GM18508 (cell line): ENCODE measurements at regions not wholly inside any gene's neighbourhood (a gene's known extent, or its start where the extent isn't known, plus 50 kb on each side); places are given as distances from the start of the nearest gene placed in this dataset.
"Not testable (repeated sequence)": the region's sequence is repeated elsewhere in the genome, so short reads cannot be mapped to it uniquely, and the experiment has no call there.

Experiments
- ATAC-seq: cut with Tn5 transposase; IDR thresholded peaks from one replicate; pipeline ENCODE4 v1.9.1; 2021; ENCODE audit warnings: moderate number of reproducible peaks; ENCODE audit not compliant: insufficient read depth, unreplicated experiment

DNA sequence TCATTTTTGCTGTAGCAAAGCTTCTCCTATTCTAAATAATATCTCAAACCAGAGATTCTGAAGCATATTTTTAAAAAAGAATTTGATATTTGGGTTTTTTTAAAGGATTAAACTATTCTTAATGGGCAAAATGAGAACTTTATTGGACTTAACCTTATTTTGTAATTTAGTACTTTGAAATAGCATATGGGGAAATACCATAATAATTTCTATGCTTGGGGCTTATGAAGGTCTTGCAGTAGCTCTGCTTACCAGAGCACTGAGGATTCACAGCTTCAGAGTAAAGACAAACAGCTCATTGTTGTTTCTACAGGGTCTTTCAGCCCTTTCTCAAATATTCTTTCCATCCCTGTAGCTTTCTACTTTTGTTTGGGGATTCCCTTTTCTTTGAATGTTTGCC lies 111.2 kb upstream of the ZNF648 start:
- ATAC-seq, result no peak

DNA sequence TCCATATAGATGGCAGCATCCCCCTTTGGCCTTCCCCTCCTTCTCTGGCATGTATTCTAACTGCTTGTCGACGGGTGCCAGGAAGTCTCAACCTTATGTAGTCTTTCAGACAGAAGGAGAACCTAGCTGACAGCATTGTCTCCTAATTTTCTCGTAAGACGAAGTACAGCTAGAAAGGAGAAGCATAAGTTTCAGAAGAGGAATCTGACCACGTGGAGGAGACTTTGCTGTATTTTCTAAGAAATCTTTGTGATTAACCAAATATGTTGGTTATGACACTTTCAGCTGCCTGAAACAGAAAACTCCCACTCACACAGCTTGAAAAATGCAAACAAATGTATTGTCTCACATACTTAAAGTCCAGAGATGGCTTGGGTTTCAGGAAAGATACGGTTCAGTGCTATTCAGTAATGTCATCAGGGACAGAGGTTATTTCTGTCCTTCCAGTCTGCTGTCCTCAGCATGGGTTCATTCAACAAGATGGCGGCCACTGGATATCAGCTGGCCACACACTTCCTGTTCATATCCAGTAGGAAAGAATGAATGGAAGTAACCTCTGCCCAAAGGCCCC lies 109.5 kb upstream of the ZNF648 start:
- ATAC-seq, result no peak

DNA sequence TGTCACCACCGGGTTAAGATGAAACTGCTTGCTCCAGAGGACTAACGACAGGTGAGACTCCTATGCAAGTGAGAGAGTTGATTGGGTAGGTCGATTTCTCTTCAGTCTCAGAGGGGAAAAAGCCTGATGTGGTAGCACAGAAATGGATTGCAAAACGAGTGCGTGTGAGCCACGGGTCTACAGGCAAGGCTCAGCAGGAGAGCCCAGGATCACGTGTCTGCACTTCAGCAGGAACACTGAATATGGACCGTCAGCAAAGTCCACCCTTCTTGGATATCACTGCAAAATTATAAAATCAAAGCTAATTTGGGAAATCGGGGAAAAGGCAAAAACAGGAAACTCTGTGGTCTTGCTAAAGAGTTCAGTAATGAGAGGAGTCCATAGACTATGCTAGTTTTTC lies 107.7 kb upstream of the ZNF648 start:
- no peak for ATAC-seq

DNA sequence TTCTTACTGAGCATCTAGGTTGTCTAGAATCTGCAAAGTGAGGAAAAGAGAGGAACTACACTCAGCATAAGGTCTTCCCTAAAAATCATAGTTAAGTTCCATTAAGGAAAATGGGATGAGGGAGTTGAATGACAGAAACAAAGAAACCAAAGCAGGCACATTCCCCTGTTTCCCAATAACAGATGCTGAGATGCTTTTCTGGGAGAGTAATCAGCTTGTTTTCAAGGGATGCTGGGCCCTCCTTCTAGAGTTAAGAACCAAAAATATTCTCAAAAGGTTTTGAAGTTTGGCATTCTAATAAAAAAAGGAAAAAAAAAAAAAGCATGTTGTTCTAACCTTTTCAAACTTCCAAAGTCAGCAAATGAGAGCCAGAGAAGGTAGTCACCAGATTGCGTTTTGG lies 105.2 kb upstream of the ZNF648 start:
- ATAC-seq, result no peak

DNA sequence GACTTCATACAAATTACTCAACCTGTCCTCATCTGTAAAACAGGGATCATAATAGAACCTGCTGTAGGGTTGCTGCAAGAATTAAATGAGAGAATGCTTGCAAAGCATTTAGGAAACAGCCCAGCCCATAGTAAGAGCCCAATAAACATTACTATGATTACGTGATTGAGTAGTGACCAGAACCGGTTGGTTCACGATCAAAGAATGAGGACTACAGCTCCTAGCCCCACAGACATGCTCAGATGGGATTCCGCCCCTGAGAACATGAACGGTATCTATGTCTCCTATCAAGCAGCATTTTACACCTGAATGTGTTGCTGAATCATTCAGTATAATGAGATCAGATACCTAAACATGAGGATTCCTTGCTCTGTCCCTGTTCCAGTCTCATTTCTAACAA lies 104.8 kb upstream of the ZNF648 start:
- ATAC-seq, result no peak

DNA sequence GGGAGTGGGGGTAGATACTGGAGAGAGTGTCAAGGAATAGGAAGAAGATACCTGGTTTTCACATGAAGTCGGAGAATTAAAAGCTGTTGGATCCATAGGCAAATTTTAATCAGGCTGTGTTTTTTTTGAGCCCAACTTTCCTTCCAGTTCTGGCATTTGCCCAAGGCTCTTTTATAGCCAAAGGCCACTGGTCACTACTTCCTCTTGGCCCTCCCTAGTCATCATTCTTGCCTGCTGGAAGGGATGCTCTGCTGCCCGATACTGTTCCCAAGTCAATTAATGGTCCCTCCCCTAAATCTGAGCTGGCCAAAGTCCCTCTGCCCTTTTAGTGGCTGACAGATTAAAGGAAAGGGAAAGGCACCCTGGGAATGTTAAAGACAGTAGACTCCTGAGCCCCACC lies 102.8 kb upstream of the ZNF648 start:
- no peak for ATAC-seq

DNA sequence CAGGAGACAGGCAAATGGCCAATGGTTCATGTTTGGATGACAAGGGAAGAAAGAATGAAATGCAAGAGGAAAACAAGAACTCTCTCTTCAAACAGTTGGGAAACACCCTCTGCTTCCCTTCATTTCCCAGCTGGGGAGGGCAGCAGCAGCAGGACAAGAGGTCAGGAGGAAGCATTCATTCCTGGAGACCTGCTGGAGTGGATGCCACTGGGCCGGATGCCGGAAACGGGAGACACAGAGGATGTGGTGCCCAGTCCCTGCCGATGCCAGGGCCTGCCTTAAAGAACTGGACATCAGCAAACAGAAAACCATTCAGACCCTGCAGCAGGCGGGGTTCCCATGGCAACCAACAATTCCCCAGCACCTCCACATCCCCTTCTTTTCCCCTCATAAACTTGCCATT lies 102.3 kb upstream of the ZNF648 start:
- ATAC-seq, result no peak

DNA sequence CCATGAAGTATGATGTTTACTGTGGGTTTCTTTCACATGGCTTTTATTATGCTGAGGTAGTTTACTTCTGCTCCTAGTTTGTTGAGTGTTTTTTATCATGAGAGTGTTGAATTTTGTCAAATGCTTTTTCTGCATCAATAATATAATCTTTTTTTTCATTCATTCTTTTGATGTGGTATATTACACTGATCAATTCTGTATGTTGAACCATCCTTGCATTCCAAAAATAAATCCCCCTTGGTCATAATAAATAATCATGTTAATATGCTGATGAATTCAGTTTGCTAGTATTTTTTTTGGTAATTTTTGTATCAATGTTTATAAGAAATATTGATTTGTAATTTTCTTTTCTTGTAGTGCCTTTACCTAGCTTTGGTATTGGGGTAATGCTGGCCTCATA lies 97.9 kb upstream of the ZNF648 start:
- ATAC-seq, result no peak

DNA sequence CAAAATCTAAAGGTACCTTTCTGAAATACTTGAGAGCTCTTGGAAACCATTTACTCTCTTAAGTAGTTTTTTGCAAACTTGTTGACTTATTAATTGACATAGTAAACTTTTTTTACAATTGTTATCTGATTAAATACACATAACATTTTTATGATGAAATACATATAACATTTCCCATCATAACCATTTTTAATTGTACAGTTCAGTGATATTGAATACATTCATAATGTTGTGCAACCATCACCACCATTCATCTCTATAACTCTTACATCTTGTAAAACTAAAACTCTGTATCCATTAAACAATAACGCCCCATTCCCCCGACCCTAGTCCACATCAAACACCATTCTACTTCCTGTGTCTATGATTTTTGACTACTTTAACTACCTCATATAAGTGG lies 95.7 kb upstream of the ZNF648 start:
- ATAC-seq, result no peak

DNA sequence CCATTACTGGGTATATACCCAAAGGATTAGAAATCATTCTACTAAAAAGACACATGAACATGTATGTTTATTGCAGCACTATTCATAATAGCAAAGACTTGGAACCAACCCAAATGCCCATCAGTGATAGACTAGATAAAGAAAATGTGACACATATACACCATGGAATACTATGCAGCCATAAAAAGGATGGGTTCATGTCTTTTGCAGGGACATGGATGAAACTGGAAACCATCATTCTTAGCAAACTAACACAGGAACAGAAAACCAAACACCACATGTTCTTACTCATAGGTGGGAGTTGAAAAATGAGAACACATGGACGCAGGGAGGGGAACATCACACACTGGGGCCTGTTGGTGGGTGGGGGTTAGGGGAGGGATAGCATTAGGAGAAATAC lies 92.9 kb upstream of the ZNF648 start:
- ATAC-seq, result not testable (repeated sequence)

DNA sequence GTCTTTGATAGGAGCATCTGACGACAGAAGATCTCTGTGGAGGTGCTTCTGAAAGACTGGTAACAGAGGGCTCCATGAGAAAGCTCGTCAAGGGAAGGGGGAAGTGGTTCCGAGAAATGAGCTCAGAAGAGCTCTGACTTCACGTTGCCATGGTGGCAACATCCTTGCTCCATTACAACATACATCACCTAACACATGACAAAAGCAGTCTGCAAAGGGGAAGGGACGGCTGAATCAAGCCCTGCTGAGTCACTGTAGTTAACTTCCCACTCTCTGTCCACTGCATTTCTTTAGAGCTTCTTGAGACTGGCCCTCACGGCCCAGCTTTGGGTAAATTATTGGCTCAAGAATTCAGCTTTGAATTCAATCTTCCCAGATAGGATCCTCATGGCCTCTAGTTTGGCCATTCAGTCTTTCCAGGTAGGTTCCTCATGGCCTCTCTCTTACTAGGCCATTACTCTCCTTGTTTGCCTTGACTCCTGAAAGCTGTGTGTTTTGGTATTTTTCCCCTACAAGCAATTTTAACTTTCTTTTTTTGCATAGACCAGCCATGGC lies 88.0 kb upstream of the ZNF648 start:
- no peak for ATAC-seq

DNA sequence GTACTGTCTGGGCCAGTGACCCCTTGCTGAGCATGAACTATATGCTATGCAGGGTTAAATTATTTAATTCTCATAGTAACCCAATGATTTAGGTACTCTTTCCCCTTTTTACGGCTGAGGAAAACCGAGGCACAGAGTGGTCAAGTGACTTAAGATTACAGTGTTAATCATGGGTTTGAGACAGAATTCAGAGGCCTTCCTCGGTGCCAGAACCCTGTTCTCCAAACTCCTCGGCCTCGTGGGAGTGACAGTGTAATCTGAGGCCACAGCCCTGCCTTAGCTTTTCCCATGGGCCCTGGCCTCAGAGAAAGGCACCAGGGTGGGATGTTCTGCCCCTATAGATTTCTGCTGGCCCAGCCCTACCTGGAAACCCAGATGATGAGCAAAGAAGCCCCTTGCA lies 86.4 kb upstream of the ZNF648 start:
- ATAC-seq, result no peak

DNA sequence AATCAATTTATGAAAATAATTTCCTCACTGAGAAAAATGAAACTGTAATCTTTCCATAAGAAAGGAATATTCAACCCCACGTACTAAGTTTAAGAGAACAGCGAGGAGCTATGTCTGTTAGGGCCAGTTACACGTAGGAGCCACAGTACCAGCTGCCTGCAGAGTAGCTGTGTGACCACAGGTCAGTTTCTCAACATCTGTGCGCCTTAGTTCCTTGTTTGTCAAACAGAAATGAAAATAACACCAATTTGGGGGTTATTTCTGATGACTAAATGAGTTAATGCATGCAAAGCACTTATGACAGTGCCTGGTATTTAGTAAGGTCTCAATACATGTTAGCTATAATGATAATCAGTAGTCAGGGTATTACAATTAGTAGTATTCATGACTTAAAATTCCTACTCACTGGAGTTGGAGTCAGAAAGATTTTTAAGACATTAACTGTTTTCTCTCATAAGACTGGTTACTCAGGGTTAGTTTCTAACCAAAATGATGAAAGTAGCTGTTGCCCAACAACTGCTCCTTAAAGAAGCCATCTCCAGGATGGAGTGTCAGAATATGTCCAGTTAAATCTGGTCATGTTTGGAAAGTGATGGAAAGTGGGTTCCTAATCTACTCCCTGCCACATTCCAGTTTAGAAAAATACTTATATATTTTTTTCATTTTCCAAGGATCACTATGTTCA lies 85.8 kb upstream of the ZNF648 start:
- ATAC-seq, result peak; percentile 84

DNA sequence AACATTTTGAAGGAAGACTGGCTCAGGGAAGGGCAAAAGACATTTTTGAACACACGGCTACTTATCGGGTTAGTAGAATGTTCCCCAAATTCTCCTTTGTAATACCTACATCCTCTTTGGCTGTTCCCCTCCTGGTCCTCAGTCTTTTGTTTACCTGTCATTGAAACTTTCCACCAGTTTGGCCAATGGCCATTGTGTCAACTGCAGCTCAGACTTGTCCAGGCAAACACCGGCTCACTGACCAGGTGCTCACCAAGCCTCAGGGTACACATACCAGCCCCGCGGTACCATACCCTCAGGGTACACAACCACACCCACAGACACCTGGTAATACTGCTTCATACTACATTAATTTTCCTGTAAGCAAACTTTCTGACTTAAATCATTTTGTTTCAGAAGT lies 84.8 kb upstream of the ZNF648 start:
- ATAC-seq, result no peak

DNA sequence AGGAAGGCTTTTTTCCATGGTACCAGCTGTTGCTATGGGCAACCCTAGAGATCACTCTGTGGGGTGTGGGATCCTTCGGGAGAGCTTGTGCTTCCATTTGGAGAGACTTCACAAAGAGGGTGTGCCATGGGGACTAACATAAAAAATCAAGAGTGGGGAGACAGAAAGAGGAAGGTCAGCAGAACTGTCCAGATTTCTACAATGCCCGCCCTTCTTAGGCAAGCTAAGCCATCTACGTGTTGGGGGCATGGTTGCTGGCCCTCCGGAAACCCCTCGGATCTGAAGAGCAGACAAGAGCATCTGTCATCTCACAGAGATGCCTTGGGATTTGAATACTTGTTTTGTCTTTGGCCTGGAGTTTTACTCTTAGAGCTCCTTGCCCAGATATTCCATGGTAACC lies 83.9 kb upstream of the ZNF648 start:
- ATAC-seq, result no peak

DNA sequence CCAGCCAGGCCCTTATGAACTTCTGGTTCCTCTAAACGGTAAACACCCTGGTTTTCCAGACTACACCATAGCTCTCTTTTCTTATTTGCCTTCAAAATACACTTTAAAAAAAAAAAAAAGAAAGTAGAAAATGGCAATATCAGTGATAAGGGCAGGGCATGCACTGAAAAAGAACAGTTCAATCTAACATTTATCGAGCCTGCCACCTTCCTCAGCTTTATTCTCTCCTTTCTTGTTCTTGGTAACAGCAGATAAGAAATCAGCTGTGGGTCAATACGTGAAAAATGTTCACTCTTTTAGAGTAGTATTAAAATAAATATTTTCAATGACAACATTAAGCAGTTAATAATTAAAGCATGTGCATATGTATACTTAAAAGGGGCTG lies 83.1 kb upstream of the ZNF648 start:
- ATAC-seq, result no peak

DNA sequence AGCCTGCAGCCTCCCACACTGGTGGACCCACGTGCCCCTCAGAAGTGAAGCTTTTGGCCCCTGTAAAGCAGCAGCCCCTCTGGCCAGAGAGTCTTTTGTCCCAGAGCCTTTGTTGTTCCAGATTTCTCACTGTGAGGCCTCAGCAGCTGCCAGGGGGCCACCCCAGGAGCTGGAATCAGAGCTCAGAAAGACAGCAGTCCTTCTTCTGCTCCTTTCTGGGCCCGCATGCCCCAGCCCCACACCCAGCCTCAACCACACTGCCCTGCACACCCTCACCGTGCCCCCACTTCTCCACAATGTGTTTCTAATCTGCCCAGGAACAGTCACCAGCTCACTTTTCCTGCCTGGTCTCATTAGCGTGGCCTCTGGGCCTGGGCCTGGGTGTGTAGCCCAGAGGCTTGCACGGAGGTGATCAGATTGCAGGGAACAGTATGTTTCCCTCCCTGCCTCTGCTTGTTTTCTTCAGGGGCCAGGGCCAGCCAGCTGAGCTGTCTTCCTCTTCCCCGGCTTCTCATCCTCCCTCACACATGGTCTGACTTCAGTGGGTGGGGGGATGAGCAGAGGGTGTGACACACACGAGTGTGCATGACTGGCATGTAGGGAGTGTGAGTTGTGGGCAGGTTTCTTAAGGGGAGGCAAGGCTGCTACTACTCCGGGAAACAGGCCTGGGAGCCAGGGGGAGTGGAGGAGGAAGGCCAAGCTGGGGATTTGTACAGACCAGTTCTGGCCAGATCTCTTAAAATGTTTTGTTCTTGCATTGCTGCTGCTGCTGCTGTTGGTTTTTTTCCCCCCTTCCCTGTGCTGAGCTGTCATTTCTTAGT lies 82.5 kb upstream of the ZNF648 start:
- no peak for ATAC-seq

DNA sequence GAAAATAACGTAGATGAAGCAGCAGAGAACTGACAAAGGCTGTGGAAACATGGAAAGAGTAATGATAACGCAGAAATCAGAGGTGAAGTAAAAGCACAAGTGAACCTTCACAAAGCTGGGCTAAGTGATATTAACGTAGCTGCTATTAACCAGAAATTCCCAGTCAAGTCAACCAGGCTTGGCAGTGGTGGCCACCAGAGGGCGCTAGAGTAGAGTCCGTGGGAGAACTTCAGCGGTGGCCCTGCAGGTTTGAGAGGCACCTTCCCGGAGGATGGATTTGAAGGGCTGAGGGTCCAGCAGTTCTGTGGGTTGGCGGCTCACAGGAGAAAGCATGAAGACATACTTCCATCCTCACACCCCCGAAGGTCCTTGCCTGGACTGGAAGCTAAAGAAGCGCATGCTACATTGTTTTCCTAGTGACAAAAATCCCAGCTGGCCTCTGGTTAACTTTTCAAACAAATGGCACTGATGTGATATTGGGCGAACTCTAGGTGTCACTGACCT lies 81.7 kb upstream of the ZNF648 start:
- ATAC-seq, result no peak

DNA sequence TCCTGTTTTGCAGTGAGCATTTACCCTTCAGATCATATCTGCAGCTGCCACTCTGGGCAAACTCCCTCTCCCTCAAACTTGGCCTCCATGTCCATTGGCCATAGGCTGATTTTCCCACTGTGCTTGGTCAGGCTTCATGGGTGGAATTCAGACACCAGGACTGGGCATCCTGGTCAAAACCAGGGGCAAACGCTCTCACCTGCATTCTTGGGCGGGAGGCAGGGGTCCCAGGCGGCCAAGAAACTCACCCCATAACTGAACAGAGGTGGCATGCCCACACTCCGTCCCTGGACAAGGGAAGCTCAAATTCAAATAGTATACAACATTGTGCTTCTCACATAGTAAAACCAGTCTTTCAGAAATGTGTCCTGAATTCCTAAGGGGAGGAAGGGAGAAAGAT lies 81.1 kb upstream of the ZNF648 start:
- no peak for ATAC-seq

DNA sequence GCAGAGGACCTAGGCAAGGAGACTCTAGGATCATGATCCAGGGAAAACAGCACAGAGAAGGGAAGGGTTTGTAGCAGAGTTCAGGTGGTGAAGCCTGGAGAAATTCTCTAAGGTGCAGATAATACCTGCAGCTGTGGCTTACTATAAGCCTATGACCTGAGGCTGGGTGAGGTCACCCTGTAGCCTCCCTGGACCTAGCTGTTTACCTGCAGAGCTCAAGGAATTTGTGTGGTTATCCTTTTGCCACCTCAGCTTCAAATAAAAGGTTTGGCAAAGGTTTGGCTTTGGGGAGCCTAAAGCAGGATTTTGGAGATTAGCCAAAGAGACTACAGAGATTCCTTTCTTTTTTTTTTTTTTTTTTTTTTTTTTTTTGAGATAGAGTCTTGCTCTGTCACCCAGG lies 79.5 kb upstream of the ZNF648 start:
- no peak for ATAC-seq

DNA sequence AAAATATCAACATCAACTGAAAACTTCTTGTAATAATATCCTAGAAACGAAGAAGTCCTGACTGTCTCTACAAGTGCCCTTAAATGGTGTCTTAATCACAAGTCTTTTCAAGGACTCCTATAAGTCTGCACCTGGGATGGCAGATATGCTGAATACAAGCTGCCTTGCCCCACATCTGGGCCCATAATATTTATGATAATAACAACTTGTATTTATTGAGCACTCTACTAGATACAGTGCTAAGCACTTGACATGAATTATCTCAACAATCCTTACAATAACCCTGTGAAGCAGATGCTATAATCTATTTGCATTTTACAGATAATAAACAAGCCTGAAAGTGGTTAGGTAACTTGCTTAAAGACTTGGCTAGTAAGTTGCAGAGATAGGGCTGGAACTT lies 78.0 kb upstream of the ZNF648 start:
- no peak for ATAC-seq
